CD4-positive, alpha-beta T cell (primary cell): ENCODE measurements at regions not wholly inside any gene's neighbourhood (a gene's known extent, or its start where the extent isn't known, plus 50 kb on each side); places are given as distances from the start of the nearest gene placed in this dataset.

Experiments used
- ATAC-seq: fragments of 200-7000 bp; cut with Tn5 transposase; one replicate; pipeline ENCODE4 v1.10.0; 2022; ENCODE audit warnings: mild to moderate bottlenecking; ENCODE audit not compliant: poor library complexity
- CTCF ChIA-PET: fragments of 350-600 bp; sonication (Branson Sonifier 250); formaldehyde crosslinking; loops from one replicate; lab custom pipeline; 2021; ENCODE audit warnings: antibody characterized with exemption, inconsistent platforms; lab: Charles Lee
- POLR2A ChIA-PET: fragments of 350-600 bp; sonication (Branson Sonifier 250); formaldehyde crosslinking; loops from one replicate; lab custom pipeline; 2021; ENCODE audit warnings: antibody characterized with exemption, inconsistent platforms; lab: Charles Lee
- DNase-seq, 14 experiments: peaks; one replicate each; pipeline ENCODE4 v3.0.0-alpha.2; 2013 to 2020; ENCODE audit warnings: mixed read lengths in 2 of 14
- H3K27ac ChIP-seq, 2 donors: one replicate each; pipeline versions ENCODE4 v1.5.1 to v1.7.0; 2013; ENCODE audit warnings: low read length in 2 of 2, low read depth in 1 of 2, mild to moderate bottlenecking in 1 of 2
- H3K27me3 ChIP-seq, 2 experiments: 1 replicate in 1 of 2; 2 replicates in 1 of 2; pipeline versions ENCODE4 v1.6.1 to v1.7.0; 2013; ENCODE audit warnings: low read length in 2 of 2, control low read depth in 1 of 2, mild to moderate bottlenecking in 1 of 2, moderate library complexity in 1 of 2; ENCODE audit not compliant: insufficient read depth in 2 of 2, control insufficient read depth in 1 of 2
- H3K36me3 ChIP-seq: one replicate; pipeline ENCODE4 v1.6.1; 2013; ENCODE audit warnings: low read length, control low read depth; ENCODE audit not compliant: insufficient read depth
- H3K4me1 ChIP-seq: one replicate; pipeline ENCODE4 v1.6.1; 2013; ENCODE audit warnings: low read length, control low read depth; ENCODE audit not compliant: insufficient read depth
- H3K4me3 ChIP-seq: one replicate; pipeline ENCODE4 v1.5.1; 2013; ENCODE audit warnings: mild to moderate bottlenecking, low read length, moderate library complexity
- H3K9me3 ChIP-seq, 2 experiments: 1 replicate in 1 of 2; 2 replicates in 1 of 2; pipeline versions ENCODE4 v1.6.1 to v1.7.0; 2013; ENCODE audit warnings: low read length in 2 of 2, mild to moderate bottlenecking in 2 of 2, control low read depth in 1 of 2, moderate library complexity in 1 of 2; ENCODE audit not compliant: control insufficient read depth in 1 of 2, insufficient read depth in 1 of 2
- H3K27ac Mint-ChIP-seq: one replicate; pipeline ENCODE4 v1.8.0; 2020; ENCODE audit warnings: mixed read lengths
- H3K27me3 Mint-ChIP-seq: one replicate; pipeline ENCODE4 v1.8.0; 2021; ENCODE audit warnings: mixed read lengths
- H3K36me3 Mint-ChIP-seq: one replicate; pipeline ENCODE4 v1.8.0; 2021; ENCODE audit warnings: low read depth, mixed read lengths
- H3K4me1 Mint-ChIP-seq: one replicate; pipeline ENCODE4 v1.8.0; 2021; ENCODE audit warnings: low read depth, mixed read lengths
- H3K4me3 Mint-ChIP-seq: one replicate; pipeline ENCODE4 v1.8.0; 2020; ENCODE audit warnings: mild to moderate bottlenecking, mixed read lengths
- H3K9me3 Mint-ChIP-seq: one replicate; pipeline ENCODE4 v1.8.0; 2020; ENCODE audit warnings: mixed read lengths
- intact Hi-C, 2 experiments: fragments of 100-400 bp; cut with DNase I in 1 of 2; cut with micrococcal nuclease in 1 of 2; formaldehyde crosslinking; loops; one replicate each; pipeline versions ENCODE4 v1.15.1 to v1.9.0; 2023 to 2025; cut with DNase I, micrococcal nuclease
- TF ChIP-seq, protein P1 (sequence below): fragments of 200-600 bp; IDR thresholded peaks from one replicate; pipeline ENCODE4 v1.8.0; 2022; ENCODE audit warnings: antibody characterized with exemption, mild to moderate bottlenecking

GRCh38 chr7:33825644-33826043, 79.7 kb upstream of the BMPER start:
- no peak for ATAC-seq
- Mint-ChIP-seq H3K9me3 (no peaks in the 10 kb centered on the region), H3K4me3 (no peak overlapping the region), H3K27ac (no peak overlapping the region), H3K27me3 (no peaks in the 10 kb centered on the region), H3K4me1 (no peaks in the 10 kb centered on the region), H3K36me3 (no peaks in the 10 kb centered on the region)
- Histone ChIP-seq H3K4me3 (no peak overlapping the region), H3K36me3 (no peaks in the 10 kb centered on the region), H3K4me1 (no peaks in the 10 kb centered on the region), H3K27ac (no peak overlapping the region), H3K9me3 (no peaks in the 10 kb centered on the region), H3K27me3 (no peaks in the 10 kb centered on the region)
- no peak for DNase-seq
- CTCF ChIA-PET = no interaction called here
- POLR2A ChIA-PET = no interaction called here
- TF ChIP-seq, protein P1, sequence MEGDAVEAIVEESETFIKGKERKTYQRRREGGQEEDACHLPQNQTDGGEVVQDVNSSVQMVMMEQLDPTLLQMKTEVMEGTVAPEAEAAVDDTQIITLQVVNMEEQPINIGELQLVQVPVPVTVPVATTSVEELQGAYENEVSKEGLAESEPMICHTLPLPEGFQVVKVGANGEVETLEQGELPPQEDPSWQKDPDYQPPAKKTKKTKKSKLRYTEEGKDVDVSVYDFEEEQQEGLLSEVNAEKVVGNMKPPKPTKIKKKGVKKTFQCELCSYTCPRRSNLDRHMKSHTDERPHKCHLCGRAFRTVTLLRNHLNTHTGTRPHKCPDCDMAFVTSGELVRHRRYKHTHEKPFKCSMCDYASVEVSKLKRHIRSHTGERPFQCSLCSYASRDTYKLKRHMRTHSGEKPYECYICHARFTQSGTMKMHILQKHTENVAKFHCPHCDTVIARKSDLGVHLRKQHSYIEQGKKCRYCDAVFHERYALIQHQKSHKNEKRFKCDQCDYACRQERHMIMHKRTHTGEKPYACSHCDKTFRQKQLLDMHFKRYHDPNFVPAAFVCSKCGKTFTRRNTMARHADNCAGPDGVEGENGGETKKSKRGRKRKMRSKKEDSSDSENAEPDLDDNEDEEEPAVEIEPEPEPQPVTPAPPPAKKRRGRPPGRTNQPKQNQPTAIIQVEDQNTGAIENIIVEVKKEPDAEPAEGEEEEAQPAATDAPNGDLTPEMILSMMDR = no peak
- intact Hi-C loops = no loop called here

- H3K9me3 ChIP-seq = no peaks in the 10 kb centered on the region
- ChIA-PET CTCF (no interaction called here), POLR2A (no interaction called here)
- no peak overlapping the region for H3K27ac ChIP-seq
- no peaks in the 10 kb centered on the region for H3K9me3 Mint-ChIP-seq
- H3K4me3 Mint-ChIP-seq = no peak overlapping the region
- no peaks in the 10 kb centered on the region for H3K27me3 Mint-ChIP-seq
- H3K27ac Mint-ChIP-seq = no peak overlapping the region
- no peaks in the 10 kb centered on the region for H3K36me3 Mint-ChIP-seq
- H3K4me1 ChIP-seq = no peaks in the 10 kb centered on the region
- intact Hi-C loops = no loop called here
- H3K36me3 ChIP-seq = no peaks in the 10 kb centered on the region
- TF ChIP-seq, protein P1 = no peak
- H3K4me3 ChIP-seq = no peak overlapping the region
- DNase-seq (no peak), ATAC-seq (no peak)
- no peaks in the 10 kb centered on the region for H3K4me1 Mint-ChIP-seq
- no peaks in the 10 kb centered on the region for H3K27me3 ChIP-seq
These were observed 75.8 kb upstream of the BMPER start for GRCh38 chr7:33829536-33829935.

GRCh38 chr7:33831389-33832141, 73.8 kb upstream of the BMPER start:
- no peaks in the 10 kb centered on the region for H3K4me1 ChIP-seq
- no peaks in the 10 kb centered on the region for H3K27me3 ChIP-seq
- TF ChIP-seq, protein P1 = no peak
- no peaks in the 10 kb centered on the region for H3K9me3 ChIP-seq
- no peak overlapping the region for H3K27ac ChIP-seq
- Mint-ChIP-seq H3K36me3 (no peaks in the 10 kb centered on the region), H3K9me3 (peaks cover under 1% of the 10 kb centered on the region), H3K27me3 (no peaks in the 10 kb centered on the region), H3K4me1 (no peaks in the 10 kb centered on the region), H3K27ac (no peak overlapping the region), H3K4me3 (no peak overlapping the region)
- DNase-seq (no peak), ATAC-seq (no peak)
- ChIA-PET CTCF (no interaction called here), POLR2A (no interaction called here)
- H3K4me3 ChIP-seq = no peak overlapping the region
- intact Hi-C loops = no loop called here
- H3K36me3 ChIP-seq = no peaks in the 10 kb centered on the region
